ENCODE measurements at regions not wholly inside any gene's neighbourhood (a gene's known extent, or its start where the extent isn't known, plus 50 kb on each side); places are given as distances from the start of the nearest gene placed in this dataset.
"Not testable (repeated sequence)": the region's sequence is repeated elsewhere in the genome, so short reads cannot be mapped to it uniquely, and the experiment has no call there.

DNA sequence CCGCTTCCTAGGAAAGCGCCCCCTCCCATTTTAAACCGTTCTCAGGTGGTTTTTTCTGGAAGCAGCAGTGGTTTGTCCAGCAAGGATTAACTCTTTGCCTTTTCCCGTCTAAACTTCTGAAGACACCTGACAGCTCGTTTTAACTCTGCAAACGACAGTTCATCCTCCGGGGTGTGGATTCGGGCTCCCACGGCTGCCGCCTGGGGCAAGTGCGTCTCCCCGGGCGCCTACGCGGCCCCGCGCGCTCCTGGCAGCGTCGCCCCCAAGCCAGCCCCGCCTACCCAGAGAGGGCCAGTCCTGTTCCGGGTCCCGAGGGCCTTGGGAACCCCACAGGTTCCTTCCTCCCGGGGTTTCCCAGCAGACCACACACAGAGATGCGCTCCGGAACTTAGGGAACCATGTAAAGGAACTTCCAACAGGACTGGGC, 54.4 kb downstream of the PRR18 start:
- peak; percentile 63 for DNase-seq

DNA sequence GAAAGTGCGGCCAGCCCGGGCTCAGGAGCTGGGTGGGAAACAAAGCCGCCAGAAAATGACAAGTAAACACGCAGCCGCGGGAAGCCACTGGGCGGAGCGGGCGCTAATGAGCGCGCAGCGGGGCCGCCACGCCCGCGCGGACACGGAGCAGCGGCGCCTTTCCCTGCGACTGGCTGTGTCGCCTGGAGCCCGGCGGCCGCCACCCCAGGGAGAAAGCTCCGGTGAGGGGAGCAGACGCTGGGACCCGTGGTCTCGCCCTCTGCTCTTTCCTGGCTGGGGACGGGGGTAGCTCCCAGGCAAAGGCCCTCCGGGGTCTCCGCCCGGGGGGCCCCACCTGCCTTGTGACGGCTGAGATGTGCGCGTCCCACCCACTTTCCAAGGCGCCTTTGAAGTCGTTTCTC, 54.9 kb downstream of the PRR18 start:
- peak; percentile 83 for DNase-seq

DNA sequence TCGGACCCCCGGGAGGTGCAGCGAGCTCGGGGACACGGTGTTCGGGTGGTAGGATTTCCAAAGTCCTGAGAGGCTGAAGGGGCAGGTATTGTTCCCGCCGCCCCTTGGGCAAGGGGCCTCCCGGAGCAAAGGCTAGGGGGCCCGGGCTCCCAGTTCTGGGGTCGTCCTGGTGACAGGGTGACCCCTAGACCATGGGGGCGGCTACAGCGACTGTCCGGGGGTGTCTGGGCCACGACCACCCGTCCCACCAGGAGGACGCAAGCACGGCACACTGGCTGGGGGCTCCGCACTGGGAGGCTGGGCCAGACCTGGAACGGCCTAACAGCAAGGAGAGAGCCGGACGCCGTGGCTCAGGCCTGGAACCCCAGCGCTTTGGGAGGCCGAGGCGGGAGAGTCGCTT, 55.6 kb downstream of the PRR18 start:
- DNase-seq: no peak

DNA sequence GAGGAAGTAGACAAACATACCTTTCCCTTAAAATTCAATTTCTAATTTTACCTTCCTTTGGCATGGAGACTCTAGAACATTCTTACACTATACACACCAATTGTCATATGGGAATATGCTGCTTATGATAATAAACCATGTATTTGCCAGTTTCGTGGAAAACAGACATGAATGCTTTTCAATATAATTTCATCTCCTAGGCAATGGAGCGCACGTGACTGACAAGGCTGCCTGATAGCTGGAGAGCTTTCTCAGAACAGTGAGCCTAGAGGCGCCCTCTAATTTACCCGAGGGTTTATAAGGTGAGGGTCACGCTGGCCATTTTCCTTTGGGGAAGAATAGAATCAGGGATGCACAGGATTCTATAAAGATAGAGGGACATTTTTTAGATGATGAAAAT, 56.5 kb downstream of the PRR18 start:
- DNase-seq: no peak

DNA sequence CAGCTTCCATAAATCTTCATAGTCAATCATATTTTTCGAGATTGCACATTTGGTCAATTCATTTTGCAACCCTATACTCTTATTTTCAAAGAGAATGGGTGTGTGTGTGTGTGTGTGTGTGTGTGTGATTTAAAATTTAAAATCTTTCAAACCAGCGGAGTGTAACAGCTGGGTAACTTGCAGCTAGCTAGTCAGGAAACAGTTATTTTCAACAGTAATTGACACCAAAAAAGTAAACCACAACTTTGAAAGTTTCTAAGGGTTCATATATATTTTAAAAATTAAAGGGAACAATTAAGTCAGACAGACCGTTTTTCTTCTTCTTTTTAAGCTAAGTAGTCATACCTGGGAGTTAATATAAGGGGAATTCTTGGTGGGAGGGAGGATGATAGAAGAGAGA, 57.0 kb downstream of the PRR18 start:
- no peak for DNase-seq

DNA sequence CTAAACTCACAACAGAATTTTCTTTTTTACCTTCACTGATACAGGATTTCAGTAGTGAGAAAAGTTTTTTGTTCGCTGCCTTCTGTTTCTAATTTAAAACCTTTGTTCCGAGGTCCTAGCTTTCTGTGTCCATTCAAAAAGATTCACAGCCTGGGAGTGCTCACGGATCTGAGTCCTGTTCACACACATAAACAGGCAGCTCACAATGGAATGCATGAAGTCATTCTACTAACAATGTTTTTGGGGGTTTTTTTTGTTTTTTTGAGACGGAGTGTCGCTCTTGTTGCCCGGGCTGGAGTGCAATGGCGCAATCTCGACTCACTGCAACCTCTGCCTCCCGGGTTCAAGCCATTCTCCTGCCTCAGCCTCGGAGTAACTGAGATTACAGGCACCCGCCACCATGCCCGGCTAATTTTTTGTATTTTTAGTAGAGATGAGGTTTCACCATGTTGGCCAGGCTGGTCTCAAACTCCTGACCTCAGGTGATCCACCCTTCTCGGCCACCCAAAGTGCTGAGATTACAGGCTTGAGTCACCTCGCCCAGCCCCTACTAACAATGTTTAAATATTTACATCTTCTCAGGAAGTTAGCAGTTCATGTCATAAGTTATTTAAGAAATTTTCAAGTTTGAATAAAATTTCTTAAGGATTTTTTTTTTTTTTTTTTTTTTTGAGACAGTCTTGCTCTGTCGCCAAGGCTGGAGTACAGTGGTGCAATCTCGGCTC, 59.0 kb downstream of the PRR18 start:
- not testable (repeated sequence) for DNase-seq

DNA sequence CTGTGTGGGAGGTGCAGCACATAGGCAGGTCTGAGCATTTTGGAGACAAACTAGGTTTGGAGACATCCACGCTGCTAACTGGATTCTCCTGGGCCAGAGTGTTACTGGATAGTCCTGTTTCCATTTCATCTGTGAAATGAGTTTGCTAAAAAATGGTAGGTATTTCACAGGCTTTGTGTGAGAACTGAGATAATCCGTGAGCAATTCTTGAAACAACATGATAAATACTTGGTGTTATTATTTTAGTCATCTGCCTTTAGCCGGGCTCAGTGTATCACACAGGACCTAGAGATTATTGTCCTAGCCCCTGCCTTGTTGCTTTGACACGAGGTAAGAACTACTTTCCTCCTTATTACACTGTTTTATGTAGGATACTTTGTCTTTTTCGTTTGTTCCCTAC, 63.0 kb downstream of the PRR18 start:
- no peak for DNase-seq

DNA sequence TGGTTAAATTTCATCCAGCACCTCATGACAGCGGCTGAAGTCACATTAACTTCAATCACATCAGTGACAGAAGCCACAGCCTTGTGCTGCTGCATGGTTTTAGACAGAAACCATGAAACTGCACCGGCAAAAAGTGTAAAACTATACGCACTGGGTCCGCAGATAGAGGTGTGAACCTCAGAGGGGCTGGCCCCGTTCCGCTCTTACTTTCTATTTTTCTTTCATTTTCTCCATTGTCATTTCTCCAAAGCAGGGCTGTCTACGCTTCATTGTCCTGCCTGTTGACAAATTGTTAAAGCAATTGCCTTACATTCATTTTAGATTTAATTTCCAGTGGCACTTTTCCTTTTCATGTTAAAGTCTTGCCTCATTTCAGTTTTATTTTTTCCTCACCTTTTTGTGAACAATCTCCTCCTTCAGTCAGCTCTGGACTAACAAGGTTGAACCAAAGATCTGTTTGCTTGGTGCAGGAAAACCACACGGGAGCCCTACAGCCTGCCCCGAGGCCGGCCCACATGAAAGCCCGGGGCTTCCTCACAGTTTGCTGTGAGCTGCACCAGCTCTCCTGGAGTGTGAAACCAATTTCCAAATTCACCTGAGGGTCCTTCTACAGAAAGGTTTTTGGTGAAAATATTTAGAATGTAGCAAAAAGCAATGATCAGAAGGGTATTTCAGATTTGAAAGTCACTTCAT, 63.7 kb downstream of the PRR18 start:
- DNase-seq: no peak

DNA sequence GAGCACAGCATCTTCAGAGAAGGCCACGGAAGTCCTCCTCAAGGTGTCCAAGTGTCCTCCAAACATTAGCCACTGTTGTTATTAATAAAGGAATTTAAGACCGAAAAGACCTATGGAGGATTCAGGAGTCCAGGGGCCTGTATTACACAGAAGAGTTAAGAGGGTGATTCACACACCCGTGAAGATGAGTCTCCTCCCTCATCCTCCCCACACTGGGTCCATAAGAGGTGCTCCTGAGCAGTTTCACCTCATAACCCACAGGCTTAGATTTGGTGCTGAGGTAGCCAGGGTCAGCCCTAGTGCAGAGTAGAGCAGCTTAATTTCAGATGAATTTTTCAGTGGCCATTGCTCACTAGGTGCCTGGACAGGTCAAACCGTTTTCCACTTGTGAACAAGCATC, 65.3 kb downstream of the PRR18 start:
- no peak for DNase-seq

DNA sequence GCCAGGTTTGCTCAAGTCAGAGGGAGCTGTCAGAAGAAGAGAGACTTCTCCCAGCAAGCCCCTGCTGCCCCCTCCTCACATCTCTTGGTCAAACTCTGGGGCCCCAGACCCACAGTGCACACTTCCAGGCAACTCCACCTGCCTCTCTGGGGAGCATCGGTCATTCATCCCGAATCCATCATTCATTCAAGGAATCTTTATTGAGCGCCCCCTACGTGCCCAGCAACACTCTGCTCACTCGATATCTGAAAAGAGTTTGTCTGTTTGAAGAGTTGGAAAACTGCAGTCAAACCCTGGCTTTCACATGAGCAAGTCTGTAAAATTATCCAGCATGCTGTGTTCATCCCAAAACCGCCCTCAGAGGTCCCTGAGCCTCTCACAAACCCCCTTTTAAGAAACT, 66.2 kb downstream of the PRR18 start:
- DNase-seq: no peak

DNA sequence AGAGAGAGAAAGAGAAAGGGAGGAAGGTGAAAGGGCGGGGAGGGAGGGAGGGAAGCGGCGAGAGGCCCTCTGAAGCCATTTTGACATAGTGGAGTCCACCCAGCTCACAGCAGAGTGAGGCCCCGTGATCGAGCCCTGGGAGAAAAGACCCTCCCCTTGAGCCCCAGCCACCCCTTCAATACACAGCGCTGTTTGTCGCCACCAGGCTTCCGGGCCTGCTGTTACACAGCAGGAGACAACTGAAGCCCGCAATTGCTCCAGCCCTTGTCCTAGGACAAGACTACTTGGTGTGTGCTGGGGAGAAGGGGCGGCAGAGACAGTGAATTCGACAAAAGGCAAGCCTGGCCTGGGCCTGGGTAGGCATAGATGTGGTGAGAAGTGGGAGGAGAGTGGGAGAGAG, 67.3 kb downstream of the PRR18 start:
- DNase-seq: no peak

DNA sequence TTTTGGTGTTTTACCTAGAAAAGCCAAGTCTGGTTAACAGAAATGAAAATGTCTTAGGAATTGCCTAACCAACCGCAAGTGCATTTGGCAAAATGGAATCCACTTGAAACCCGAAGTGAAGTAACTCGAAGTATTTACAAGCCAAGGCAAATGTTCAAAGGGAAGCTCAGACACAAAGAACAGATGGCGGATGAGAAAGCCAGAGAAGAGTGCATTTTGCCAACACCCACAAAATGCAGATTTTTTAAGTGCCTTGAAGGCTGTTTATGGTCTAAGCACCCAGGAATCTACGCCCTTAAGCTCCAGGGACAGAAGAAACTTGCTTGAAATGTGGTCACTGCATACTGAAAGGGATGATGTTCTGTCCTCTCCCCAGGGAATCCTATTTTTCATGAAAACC, 70.0 kb upstream of the TBXT start:
- no peak for DNase-seq

DNA sequence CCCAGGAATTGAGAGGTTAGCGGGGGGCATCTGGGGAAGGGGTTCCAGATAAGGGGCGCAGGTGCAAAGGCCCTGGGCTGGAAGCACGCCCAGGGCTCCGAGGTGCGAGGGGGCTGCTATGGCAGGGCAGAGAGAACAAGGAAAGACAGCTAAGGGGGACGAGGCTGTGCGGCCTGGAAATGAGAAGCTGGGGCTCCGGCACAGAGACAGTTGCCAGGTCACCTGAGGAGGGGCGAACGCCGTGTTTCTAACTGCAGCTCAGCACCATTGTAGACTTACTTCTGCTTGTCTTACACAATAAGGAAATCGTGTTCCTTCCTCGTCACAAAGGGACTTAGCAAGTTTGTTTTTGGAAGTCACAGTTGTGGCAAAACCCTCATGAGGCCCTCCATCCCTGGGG, 68.9 kb upstream of the TBXT start:
- DNase-seq: no peak

DNA sequence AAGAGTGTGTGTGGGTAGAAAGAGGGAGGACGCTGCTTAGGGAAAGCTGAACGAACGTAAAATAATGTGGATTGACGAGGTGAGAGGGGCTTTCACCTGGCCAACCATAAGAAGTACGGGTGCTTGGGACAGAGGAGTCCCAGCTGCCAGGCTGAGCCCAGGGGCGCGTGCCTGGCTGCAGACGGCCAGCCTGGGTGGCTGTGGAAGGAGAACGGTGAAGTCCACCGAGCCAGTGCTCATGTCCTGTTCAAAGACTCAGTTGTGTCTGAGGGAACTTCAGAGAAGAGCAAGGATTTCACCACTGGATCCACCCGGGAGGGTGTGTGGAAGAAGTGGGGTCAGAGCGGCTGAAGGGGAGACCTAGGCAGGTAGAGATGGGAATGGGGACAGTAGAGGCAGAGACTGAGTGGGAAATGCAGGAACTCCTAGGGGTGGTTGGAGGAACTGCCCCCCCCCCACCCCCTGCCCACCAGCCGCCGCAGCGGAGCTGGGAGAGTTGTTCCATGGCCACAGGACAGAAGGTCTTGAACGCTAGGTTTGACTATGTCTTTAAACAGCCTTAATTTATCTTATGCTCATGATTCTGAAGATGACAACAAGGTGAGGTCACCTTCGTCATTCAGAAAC, 68.1 kb upstream of the TBXT start:
- no peak for DNase-seq

DNA sequence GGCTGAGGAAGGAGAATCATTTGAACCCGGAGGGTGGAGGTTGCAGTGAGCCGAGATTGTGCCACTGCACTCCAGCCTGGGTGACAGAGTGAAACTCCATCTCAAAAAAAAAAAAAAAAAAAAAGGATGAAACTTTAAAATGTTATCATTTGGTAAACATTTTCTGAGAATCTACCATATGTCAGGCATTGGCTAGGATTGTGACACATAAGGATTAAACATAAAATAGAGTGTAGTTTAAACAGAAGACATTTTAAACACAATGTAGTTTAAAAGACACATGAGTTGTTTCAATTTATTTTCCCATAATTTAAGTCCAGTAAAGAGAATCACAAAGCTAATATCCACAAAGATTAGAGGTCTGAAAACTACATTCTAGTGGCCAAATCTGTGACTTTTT, 63.5 kb upstream of the TBXT start:
- not testable (repeated sequence) for DNase-seq

DNA sequence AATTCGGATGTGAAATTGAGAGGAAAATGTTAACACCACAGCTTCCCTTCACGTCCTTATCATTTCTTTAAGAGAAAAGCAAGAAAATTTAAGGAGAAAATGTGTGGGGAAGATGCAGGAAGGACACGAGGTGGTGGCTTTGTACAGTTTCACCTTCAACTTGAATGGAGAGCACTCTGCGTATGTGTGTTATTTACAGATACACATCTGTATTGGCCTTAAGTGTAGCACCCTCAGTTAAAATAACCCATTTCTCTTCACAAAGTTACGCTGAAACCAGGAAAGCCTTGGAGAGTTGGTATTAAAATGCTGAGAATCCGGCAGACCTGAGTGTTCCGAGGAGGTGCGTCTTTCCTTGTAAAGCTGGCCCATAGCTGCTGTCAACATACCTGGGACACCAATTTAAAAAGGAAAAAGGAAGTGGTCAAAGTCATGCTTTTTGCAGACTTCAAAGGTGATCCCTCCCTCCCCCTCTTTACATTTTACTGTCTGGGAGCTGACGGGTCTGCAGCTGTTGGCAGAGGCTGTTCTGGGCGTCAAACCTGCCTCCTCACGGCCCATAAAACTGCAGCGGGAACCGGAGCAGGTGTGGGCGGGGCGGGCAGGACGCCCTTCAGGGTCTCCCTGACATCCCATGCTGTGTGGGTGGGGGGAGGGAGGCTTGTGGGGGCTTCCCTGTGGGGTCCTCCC, 61.3 kb upstream of the TBXT start:
- no peak for DNase-seq

DNA sequence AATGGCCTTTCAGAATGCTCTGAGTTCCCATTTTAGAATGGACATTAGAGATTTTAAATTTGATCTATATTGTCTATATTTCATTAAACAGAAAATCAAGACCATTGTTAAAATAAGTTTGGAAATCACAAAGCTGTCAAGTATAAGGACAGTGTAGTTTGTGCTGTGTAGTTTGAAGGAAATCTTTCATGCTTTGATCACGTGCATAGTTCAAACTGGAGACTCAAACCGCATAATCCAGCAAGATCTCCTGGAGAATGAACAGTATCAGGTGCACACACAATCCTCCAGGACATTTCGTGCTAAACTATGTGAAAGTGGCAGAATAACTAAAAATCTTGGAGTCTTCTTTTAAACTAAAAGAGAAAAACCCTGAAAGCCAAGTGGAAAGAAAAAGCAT, 60.8 kb upstream of the TBXT start:
- DNase-seq: no peak

DNA sequence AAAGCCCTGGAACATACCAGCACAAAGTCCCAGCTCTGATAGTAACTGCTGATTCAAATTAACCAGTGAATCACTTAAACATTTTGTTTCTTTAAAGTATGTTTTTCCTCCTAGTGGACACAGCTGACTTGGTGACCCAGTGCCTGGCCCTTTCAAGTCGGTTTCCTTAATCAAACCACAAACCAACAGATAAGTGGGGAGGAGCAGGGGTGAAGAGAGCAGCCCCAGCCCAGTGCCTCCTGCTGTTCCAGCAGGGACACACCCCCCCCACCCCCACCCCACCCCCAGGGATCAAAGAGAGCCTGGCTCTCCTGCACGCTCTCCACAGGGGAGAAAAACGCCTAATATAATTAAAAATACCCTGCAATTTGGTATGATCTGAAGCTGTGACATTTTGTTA, 55.4 kb upstream of the TBXT start:
- DNase-seq: no peak

DNA sequence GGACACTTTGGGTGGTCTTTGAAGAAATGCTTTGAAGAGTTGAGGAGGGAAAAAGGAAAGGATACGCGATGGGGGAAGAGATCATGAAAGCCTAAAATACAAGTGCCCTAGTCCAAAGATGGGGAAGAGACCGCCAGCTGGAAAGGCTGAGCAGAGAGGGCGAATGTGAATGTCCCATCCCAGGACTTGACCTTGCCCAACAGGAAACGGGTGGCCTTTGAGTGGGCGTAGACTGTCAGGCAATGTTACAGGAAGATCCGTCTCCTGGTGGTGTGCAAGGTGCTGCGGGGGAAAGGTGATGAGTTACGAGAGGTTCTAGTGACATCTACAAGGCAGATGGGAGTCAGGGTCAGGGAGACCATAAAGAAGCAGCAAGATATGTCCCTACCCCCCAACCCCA, 55.0 kb upstream of the TBXT start:
- no peak for DNase-seq

DNA sequence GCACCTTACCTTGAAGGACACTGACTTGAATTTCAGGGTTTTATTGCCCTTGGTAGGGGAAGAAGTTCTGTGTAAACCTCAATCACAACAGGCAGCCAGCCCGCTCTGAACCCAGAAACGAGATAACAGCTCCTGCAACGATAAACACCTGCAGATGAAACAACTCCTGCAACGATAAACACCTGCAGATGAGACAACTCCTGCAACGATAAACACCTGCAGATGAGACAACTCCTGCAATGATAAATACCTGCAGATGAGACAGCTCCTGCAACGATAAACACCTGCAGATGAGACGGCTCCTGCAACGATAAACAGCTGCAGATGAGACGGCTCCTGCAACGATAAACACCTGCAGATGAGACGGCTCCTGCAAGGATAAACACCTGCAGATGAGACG, 54.0 kb upstream of the TBXT start:
- no peak for DNase-seq

DNA sequence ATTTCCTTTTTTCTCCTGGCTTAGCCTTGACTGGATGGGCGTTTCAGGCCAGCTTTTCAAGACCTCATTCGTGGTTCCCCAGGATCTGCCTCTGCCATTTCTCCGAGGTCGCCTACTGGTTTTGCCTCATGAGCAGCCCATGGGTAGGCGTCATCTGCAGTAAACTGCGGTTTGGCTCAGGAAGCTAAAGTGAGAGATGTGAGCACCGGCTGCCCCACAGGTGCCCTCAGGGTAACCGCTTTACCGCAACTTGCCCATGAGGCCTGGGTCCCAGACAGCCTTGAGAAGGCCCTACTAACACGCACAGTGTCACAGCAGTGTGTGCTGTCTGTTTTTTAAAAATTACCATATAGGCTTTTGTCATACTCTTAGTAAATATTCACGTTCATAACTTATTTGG, 53.4 kb upstream of the TBXT start:
- no peak for DNase-seq

All from retina (tissue), 1 donor.